ENCODE measurements at regions not wholly inside any gene's neighbourhood (a gene's known extent, or its start where the extent isn't known, plus 50 kb on each side); places are given as distances from the start of the nearest gene placed in this dataset.

DNA sequence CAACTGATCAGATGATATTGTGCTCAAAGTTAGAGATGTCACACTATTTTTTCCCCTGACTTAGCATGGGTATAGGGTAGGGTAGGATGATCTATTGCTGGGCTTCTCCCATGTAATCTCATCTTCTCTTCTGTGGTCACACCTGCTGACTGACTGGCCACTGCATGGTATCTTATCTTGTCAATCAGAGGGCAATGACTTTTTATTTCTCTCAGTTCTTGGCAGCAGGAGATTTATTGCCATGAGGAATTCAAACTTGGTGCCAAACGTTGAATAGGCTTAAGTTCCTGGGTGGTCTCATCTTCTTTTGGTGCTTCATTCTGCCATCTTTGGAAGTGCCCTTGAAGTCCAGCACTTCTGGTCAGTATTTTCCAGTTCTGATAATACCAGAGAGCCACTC, 226.4 kb upstream of the POGK start:
- Histone ChIP-seq H3K4me2 (ENCODE audit: insufficient read depth, low read length) (no peak overlapping the region), H3K79me2 (ENCODE audit: control insufficient read depth, insufficient read depth, low read length) (no peaks in the 10 kb centered on the region), H3K9me1 (replicated peaks; ENCODE audit: control insufficient read depth, extremely low read depth, insufficient read depth, low read length) (no peaks in the 10 kb centered on the region), H3K9ac (replicated peaks; ENCODE audit: extremely low read depth, insufficient read depth, low read length) (no peak overlapping the region), H4K20me1 (replicated peaks; ENCODE audit: control insufficient read depth, extremely low read depth, insufficient read depth, low read length) (no peaks in the 10 kb centered on the region), H3K27me3 (ENCODE audit: control insufficient read depth in 2 of 2, insufficient read depth in 2 of 2, low read length in 2 of 2) (no peaks in the 10 kb centered on the region), H3K9me3 (replicated peaks; ENCODE audit: control insufficient read depth, insufficient read depth, low read length) (peaks cover under 1% of the 10 kb centered on the region), H3K4me3 (replicated peaks in 1 of 3; ENCODE audit: insufficient read depth in 1 of 3, low read depth in 1 of 3, low read length in 3 of 3) (no peak overlapping the region), H3K36me3 (ENCODE audit: control insufficient read depth in 2 of 2, extremely low read depth in 1 of 2, insufficient read depth in 2 of 2, low read length in 2 of 2) (no peaks in the 10 kb centered on the region), H2AFZ (ENCODE audit: low read depth, low read length) (no peak overlapping the region), H3K4me1 (ENCODE audit: control insufficient read depth, extremely low read depth, insufficient read depth, low read length) (no peaks in the 10 kb centered on the region), H3K27ac (ENCODE audit: insufficient read depth, low read depth, low read length) (no peak overlapping the region)
- intact Hi-C loops (cut with micrococcal nuclease) = no loop called here
- BruUV-seq (replicated peaks) = no TSS peak
- ChIA-PET CTCF (no interaction called here), POLR2A (no interaction called here)
- no peak for TF ChIP-seq POLR2AphosphoS5 (IDR thresholded peaks at IDR 0.05; ENCODE audit: insufficient read depth, low read depth, low read length)
- TF ChIP-seq MYC (IDR thresholded peaks at IDR 0.05; ENCODE audit: low read depth, low read length) = no peak
- no peak for TF ChIP-seq JUN (IDR thresholded peaks at IDR 0.05; ENCODE audit: borderline replicate concordance, insufficient read depth, insufficient read length, low read depth)
- no peak for TF ChIP-seq FOS (IDR thresholded peaks at IDR 0.05; ENCODE audit: borderline replicate concordance, insufficient read depth, low read length)
- no peak for TF ChIP-seq EZH2 (IDR thresholded peaks at IDR 0.05; ENCODE audit: borderline replicate concordance, low read depth, low read length, severe bottlenecking)
- TF ChIP-seq GATA2 (IDR thresholded peaks at IDR 0.05; ENCODE audit: insufficient read depth, insufficient read length, low read depth, low read length) = no peak
- TF ChIP-seq, protein P1, sequence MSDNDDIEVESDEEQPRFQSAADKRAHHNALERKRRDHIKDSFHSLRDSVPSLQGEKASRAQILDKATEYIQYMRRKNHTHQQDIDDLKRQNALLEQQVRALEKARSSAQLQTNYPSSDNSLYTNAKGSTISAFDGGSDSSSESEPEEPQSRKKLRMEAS (IDR thresholded peaks at IDR 0.05; ENCODE audit: insufficient read depth, insufficient read length) = no peak
- TF ChIP-seq POLR2A (IDR thresholded peaks at IDR 0.05; ENCODE audit: low read depth, low read length) = no peak
- TF ChIP-seq, protein P2, sequence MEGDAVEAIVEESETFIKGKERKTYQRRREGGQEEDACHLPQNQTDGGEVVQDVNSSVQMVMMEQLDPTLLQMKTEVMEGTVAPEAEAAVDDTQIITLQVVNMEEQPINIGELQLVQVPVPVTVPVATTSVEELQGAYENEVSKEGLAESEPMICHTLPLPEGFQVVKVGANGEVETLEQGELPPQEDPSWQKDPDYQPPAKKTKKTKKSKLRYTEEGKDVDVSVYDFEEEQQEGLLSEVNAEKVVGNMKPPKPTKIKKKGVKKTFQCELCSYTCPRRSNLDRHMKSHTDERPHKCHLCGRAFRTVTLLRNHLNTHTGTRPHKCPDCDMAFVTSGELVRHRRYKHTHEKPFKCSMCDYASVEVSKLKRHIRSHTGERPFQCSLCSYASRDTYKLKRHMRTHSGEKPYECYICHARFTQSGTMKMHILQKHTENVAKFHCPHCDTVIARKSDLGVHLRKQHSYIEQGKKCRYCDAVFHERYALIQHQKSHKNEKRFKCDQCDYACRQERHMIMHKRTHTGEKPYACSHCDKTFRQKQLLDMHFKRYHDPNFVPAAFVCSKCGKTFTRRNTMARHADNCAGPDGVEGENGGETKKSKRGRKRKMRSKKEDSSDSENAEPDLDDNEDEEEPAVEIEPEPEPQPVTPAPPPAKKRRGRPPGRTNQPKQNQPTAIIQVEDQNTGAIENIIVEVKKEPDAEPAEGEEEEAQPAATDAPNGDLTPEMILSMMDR (IDR thresholded peaks at IDR 0.05; ENCODE audit: extremely low read depth in 1 of 2, insufficient read depth in 1 of 2, low read depth in 1 of 2, low read length in 2 of 2) = no peak
- dilution Hi-C loops (cut with MboI; ENCODE audit: extremely low pct_ligation_motif_present, low sequenced_read_pairs) = no loop called here
- FAIRE-seq (no peak), DNase-seq (ENCODE audit: low read depth, low spot score) (no peak)

Data from endothelial cell of umbilical vein (primary cell).